Thyroid gland (tissue), 4 donors: ENCODE measurements at regions not wholly inside any gene's neighbourhood (a gene's known extent, or its start where the extent isn't known, plus 50 kb on each side); places are given as distances from the start of the nearest gene placed in this dataset.
A peak's percentile ranks its signal among the peaks of the same experiment; 100 is the strongest.

Experiments
- DNase-seq, 2 donors: peaks; one replicate each; pipeline ENCODE4 v3.0.0-alpha.2; 2019
- H3K27ac ChIP-seq, 3 donors: fragments of 200-600 bp; sonication (generic); 1 replicate in 2 of 3; 2 replicates in 1 of 3; pipeline ENCODE4 v1.5.1; 2016 to 2019; ENCODE audit warnings: mild to moderate bottlenecking in 1 of 3, moderate library complexity in 1 of 3
- H3K27me3 ChIP-seq: fragments of 200-600 bp; sonication (generic); one replicate; pipeline ENCODE4 v1.5.1; 2019
- H3K36me3 ChIP-seq, 2 donors: fragments of 200-600 bp; sonication (generic); one replicate each; pipeline ENCODE4 v1.5.1; 2016 to 2019
- H3K4me1 ChIP-seq, 2 donors: fragments of 200-600 bp; sonication (generic); one replicate each; pipeline ENCODE4 v1.5.1; 2017 to 2019
- H3K4me3 ChIP-seq, 3 donors: fragments of 200-600 bp; sonication (generic); replicated peaks in 1 of 3; 1 replicate in 2 of 3; 2 replicates in 1 of 3; pipeline ENCODE4 v1.5.1; 2016; ENCODE audit warnings: mild to moderate bottlenecking in 1 of 3
- H3K9me3 ChIP-seq: fragments of 200-600 bp; sonication (generic); one replicate; pipeline ENCODE4 v1.5.1; 2017
- POLR2A ChIP-seq, 2 donors: fragments of 450-650 bp; IDR thresholded peaks; one replicate each; pipeline ENCODE4 v1.6.1; 2017; ENCODE audit warnings: antibody characterized with exemption in 2 of 2, mild to moderate bottlenecking in 2 of 2, moderate library complexity in 1 of 2
- whole genome bisulfite sequencing, 2 donors: methylation state at CpG; one replicate each; pipeline ENCODE4 v1.1.5; 2017; 5-methylcytosine and 5-hydroxymethylcytosine counted together
- intact Hi-C: fragments of 100-400 bp; cut with DNase I; formaldehyde crosslinking; loops from one replicate; pipeline ENCODE4 v1.15.1; 2023
- TF ChIP-seq, protein P1 (sequence below), 6 experiments: fragments of 200-600 bp in 3 of 6; fragments of 450-650 bp in 3 of 6; sonication (generic) in 3 of 6; IDR thresholded peaks; one replicate each; pipeline ENCODE4 v1.5.1; 2016 to 2019; ENCODE audit warnings: antibody characterized with exemption in 6 of 6, mild to moderate bottlenecking in 2 of 6, inconsistent platforms in 1 of 6, moderate library complexity in 1 of 6

DNA sequence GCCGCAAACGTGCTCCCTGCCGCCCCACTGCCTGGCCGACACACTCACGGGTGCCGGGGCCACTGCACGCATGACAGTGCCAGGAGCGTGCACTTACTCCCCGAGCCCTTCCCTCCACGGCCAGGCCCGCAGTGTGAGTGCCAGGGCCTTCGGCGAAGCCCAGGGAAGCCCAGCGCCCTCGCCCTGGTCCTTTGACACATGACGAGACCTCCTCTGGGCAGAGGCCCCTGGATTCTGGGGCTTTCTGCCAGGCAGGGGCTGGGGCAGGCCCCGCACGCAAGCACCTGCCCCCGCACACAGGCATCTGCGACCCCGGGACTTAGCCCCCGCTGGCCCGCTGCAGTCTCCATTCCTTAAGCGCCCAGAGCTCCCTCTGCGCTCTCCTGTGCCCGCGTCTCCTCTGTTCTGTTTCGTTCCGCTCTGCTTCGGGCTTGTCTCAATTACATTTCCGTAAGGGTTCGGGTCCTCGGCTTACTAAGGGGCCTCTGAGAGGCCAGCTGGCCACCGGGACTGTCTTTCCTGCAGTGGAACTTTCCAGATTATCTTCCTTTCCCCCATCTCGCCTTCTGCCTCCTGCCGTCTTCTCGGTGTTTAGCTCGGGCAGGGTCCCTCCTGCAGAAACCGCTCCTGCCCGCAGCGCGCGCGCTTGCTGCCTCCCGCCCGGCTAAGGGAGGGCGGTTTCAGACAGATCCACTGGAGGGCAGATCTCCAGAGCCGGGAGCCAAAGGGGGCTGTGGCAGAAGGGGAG is 98.8 kb downstream of the ING1 start:
- Histone ChIP-seq H3K4me1 (peaks cover 6 to 12% of the 10 kb centered on the region in 2 donors), H3K9me3 (no peaks in the 10 kb centered on the region), H3K27ac (no peak overlapping the region), H3K27me3 (no peaks in the 10 kb centered on the region), H3K36me3 (no peaks in the 10 kb centered on the region), H3K4me3 (peak overlapping the region in 1 of 3 donors; percentile 5)
- DNase-seq, result no peak
- WGBS, 2 donors, result 13 to 27% methylated on average over 34 to 39 of the region's 48 CpGs
- intact Hi-C loops, result loop anchor here (10.0 kb wide), 2 partner anchors 117 to 347 kb away; no protein-coding TSS in a partner anchor
- TF ChIP-seq POLR2A (IDR thresholded peaks at IDR 0.05), result no peak

DNA sequence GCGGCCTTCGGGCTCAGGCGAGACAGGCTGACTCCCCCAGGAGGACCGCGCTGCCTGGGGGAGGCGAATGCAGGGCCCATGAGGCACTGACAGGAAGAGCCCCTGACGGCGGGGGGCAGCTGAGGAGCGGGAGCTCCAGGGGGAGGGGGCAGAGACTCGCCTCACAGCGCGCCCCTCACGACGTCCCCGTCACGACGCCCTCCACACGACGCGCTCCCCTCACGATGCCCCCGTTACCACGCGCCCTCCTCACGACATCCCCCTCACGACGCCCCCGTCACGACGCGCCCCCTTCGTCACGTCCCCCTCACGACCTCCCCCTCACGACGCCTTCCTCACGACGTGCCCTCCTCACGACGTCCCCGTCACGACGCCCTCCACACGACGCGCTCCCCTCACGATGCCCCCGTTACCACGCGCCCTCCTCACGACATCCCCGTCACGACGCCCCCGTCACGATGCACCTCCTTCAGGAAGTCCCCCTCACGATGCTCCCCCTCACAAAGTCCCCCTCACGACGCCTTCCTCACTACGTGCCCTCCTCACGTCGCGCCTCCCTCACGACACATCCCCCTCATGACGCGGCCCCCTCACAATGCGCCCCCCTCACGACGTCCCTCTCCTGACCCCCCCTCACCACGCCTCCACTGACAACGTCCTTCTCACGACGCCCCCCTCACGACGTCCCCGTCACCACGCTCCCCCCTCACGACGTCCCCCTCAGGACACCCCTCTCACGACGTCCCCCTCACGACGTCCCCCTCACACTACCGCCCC is 99.6 kb downstream of the ING1 start:
- WGBS, 2 donors, result 55 to 64% methylated on average over 76 to 80 of the region's 84 CpGs
- H3K4me3 ChIP-seq, result peak overlapping the region in 1 of 3 donors; percentile 5
- no peaks in the 10 kb centered on the region for H3K27me3 ChIP-seq
- H3K9me3 ChIP-seq, result no peaks in the 10 kb centered on the region
- H3K36me3 ChIP-seq, result no peaks in the 10 kb centered on the region
- intact Hi-C loops, result loop anchor here (10.0 kb wide), 2 partner anchors 118 to 348 kb away; no protein-coding TSS in a partner anchor
- TF ChIP-seq, protein P1, sequence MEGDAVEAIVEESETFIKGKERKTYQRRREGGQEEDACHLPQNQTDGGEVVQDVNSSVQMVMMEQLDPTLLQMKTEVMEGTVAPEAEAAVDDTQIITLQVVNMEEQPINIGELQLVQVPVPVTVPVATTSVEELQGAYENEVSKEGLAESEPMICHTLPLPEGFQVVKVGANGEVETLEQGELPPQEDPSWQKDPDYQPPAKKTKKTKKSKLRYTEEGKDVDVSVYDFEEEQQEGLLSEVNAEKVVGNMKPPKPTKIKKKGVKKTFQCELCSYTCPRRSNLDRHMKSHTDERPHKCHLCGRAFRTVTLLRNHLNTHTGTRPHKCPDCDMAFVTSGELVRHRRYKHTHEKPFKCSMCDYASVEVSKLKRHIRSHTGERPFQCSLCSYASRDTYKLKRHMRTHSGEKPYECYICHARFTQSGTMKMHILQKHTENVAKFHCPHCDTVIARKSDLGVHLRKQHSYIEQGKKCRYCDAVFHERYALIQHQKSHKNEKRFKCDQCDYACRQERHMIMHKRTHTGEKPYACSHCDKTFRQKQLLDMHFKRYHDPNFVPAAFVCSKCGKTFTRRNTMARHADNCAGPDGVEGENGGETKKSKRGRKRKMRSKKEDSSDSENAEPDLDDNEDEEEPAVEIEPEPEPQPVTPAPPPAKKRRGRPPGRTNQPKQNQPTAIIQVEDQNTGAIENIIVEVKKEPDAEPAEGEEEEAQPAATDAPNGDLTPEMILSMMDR (IDR thresholded peaks at IDR 0.05), result no peak
- TF ChIP-seq POLR2A (IDR thresholded peaks at IDR 0.05), result no peak
- no peak overlapping the region for H3K27ac ChIP-seq
- peaks cover 6 to 12% of the 10 kb centered on the region in 2 donors for H3K4me1 ChIP-seq
- DNase-seq, result no peak

DNA sequence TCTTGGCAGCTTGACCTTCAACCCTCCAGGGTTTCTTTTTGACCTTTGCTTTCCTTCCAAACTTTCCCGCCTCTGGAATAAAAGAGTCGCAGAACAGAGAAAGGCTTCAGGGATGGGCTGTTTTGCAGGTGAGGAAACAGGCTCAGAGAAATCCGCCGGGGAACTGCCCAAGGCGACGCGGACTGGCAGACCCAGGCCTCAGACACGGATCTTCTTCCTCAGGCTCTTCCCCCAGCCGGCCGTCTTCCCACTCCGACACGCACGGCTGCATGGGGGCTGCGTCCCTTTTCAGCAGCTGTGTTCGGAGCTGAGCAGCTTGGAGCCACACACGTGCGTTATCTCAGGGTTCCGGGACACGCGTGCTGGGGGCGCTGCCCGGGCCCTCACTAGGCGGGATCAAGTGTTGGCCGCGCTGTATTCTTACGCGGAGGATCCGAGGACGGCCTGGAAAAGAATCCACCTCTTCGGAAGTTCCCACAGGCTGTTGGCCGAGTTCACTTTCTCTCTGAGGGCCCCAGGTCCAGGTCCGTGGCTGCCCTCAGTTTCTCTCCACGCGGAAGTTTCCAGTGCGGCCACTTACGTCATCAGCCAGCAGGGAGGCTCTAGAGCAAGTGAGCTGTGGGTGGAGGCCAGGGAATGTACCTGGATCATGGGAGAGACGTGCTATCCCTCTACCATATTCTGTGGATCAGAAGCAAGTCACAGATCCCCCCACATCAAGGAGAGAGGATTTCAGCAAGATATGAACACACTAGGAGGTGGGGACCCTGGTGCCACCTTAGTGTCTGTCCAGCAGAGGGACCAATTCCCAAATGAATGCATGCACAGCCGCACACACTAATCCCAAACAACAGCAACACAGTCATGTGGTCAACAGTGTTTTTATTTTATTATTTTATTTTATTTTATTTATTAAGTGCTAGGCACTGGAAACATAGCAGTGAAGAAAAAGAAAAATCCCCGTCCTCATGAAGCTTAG is 100.4 kb downstream of the ING1 start:
- WGBS, 2 donors, result 89 to 92% methylated on average over 37 to 38 of the region's 39 CpGs
- H3K36me3 ChIP-seq, result no peaks in the 10 kb centered on the region
- TF ChIP-seq, protein P1 (IDR thresholded peaks at IDR 0.05), result no peak
- TF ChIP-seq POLR2A (IDR thresholded peaks at IDR 0.05), result no peak
- DNase-seq, result no peak
- peaks cover 6 to 12% of the 10 kb centered on the region in 2 donors for H3K4me1 ChIP-seq
- H3K27me3 ChIP-seq, result no peaks in the 10 kb centered on the region
- H3K9me3 ChIP-seq, result no peaks in the 10 kb centered on the region
- H3K4me3 ChIP-seq, result no peak overlapping the region
- intact Hi-C loops, result loop anchor here (10.0 kb wide), 2 partner anchors 119 to 349 kb away; no protein-coding TSS in a partner anchor
- H3K27ac ChIP-seq, result no peak overlapping the region

DNA sequence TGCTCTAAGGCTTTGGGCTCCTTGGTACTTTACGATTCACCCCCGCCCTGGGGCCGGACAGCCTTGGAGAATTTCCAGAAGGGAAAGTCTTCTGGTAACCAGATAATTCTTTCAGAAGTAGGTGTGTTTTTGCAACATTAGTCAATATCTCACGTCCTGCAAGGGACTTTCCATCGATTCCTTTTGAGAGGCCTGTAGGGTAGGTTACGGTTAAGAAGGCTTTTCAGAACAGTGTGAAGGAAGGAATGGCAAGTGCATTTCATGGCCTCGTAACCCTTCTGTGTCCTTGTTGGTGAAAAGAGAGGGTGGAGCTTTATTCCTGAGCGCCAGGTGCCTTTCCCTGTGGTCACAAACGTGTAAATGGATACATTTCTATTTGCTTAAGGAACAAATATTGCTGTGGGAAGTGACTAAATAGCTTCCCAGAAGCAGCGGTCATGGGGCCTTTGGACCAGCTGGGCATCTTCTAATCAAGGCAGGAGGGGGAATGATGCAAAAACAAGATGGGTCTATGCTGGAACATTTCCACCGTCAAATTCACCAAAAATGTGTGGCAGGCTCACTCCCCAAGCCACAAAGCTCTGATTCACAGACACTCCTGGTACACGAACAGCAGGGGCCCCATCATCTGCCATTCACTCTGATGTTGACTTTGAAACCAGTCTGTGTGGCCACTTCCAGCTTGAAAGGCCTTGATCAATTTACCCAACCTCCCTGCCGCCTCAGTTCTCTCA is 99.2 kb downstream of the ANKRD10 start:
- Histone ChIP-seq H3K27ac (no peak overlapping the region), H3K9me3 (no peaks in the 10 kb centered on the region), H3K27me3 (no peaks in the 10 kb centered on the region), H3K4me1 (peaks cover 8 to 17% of the 10 kb centered on the region in 2 donors), H3K36me3 (no peaks in the 10 kb centered on the region), H3K4me3 (no peak overlapping the region)
- TF ChIP-seq, protein P1 (IDR thresholded peaks at IDR 0.05), result no peak
- no peak for TF ChIP-seq POLR2A (IDR thresholded peaks at IDR 0.05)
- intact Hi-C loops, result loop anchor here (5.0 to 10.0 kb wide), 3 partner anchors 121 to 351 kb away; no protein-coding TSS in a partner anchor
- DNase-seq, result no peak
- 78 to 82% methylated on average over 13 of the region's 13 CpGs for WGBS, 2 donors
